ENCODE measurements at regions not wholly inside any gene's neighbourhood (a gene's known extent, or its start where the extent isn't known, plus 50 kb on each side); places are given as distances from the start of the nearest gene placed in this dataset.

- TF ChIP-seq, protein P1, sequence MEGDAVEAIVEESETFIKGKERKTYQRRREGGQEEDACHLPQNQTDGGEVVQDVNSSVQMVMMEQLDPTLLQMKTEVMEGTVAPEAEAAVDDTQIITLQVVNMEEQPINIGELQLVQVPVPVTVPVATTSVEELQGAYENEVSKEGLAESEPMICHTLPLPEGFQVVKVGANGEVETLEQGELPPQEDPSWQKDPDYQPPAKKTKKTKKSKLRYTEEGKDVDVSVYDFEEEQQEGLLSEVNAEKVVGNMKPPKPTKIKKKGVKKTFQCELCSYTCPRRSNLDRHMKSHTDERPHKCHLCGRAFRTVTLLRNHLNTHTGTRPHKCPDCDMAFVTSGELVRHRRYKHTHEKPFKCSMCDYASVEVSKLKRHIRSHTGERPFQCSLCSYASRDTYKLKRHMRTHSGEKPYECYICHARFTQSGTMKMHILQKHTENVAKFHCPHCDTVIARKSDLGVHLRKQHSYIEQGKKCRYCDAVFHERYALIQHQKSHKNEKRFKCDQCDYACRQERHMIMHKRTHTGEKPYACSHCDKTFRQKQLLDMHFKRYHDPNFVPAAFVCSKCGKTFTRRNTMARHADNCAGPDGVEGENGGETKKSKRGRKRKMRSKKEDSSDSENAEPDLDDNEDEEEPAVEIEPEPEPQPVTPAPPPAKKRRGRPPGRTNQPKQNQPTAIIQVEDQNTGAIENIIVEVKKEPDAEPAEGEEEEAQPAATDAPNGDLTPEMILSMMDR (IDR thresholded peaks at IDR 0.05; ENCODE audit: borderline replicate concordance, insufficient read depth, low read depth, low read length): no peak
- no peak overlapping the region for H3K4me3 ChIP-seq (ENCODE audit: low read depth, low read length)
These were observed 162.6 kb upstream of the FOXA2 start for GRCh38 chr20:22746957-22747356.

GRCh38 chr20:22752324-22752723, 168.0 kb upstream of the FOXA2 start:
- H3K4me3 ChIP-seq (ENCODE audit: low read depth, low read length): no peak overlapping the region
- TF ChIP-seq, protein P1 (IDR thresholded peaks at IDR 0.05; ENCODE audit: borderline replicate concordance, insufficient read depth, low read depth, low read length): no peak

- TF ChIP-seq, protein P1 (IDR thresholded peaks at IDR 0.05; ENCODE audit: borderline replicate concordance, insufficient read depth, low read depth, low read length): no peak
- no peak overlapping the region for H3K4me3 ChIP-seq (ENCODE audit: low read depth, low read length)
These were observed 173.2 kb upstream of the FOXA2 start for GRCh38 chr20:22757424-22758183.

- H3K4me3 ChIP-seq (ENCODE audit: low read depth, low read length): no peak overlapping the region
- TF ChIP-seq, protein P1 (IDR thresholded peaks at IDR 0.05; ENCODE audit: borderline replicate concordance, insufficient read depth, low read depth, low read length): no peak
These were observed 174.4 kb upstream of the FOXA2 start for GRCh38 chr20:22758815-22759214.

GRCh38 chr20:22762576-22763256, 178.3 kb upstream of the FOXA2 start:
- TF ChIP-seq, protein P1 (IDR thresholded peaks at IDR 0.05; ENCODE audit: borderline replicate concordance, insufficient read depth, low read depth, low read length): no peak
- H3K4me3 ChIP-seq (ENCODE audit: low read depth, low read length): no peak overlapping the region

DNA sequence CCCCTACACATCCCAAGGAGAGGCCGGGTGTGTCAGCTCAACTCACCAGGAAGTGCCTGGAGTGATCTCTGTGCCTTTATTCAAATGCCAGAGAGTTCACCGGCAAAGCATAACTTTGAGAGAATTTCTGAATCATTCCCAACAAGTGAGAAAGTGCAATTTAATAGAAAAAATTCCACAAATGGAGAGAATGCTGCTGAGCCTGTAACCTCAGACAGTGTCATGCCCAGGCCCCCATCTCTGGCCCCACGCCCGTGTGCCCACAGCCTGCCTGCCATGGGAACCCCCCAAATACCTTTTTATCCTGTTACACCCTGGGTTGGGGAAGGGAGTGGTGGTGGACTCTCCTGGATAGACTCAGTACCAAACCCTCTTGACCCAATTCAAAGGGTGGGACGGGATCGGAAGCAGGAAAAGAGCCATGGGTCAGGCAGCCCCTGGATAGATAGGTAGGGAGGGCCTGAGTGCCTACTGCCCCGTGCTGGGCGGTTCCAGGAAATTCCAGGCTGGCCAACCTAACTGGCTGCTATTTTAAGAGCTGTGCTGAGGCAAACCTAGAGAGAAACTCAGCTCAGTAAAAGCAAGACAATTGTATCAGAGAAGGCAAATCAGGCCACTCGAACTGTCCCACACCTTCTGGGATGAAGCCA, 179.0 kb upstream of the FOXA2 start:
- H3K4me3 ChIP-seq (ENCODE audit: low read depth, low read length): no peak overlapping the region

More for the DNA sequence above, 179.0 kb upstream of the FOXA2 start:
- TF ChIP-seq, protein P1 (IDR thresholded peaks at IDR 0.05; ENCODE audit: borderline replicate concordance, insufficient read depth, low read depth, low read length): no peak

All from GM12875 (cell line).